ENCODE measurements at regions not wholly inside any gene's neighbourhood (a gene's known extent, or its start where the extent isn't known, plus 50 kb on each side); places are given as distances from the start of the nearest gene placed in this dataset.
A peak's percentile ranks its signal among the peaks of the same experiment; 100 is the strongest.
"Not testable (repeated sequence)": the region's sequence is repeated elsewhere in the genome, so short reads cannot be mapped to it uniquely, and the experiment has no call there.

GRCh38 chr16:85528528-85529387 is 84.4 kb upstream of the GSE1 start:
- no peak overlapping the region for H3K4me3 ChIP-seq (ENCODE audit: low read depth, low read length)
- no peak for DNase-seq (ENCODE audit: low read depth)
- peak; percentile 50 for TF ChIP-seq CTCF (IDR thresholded peaks at IDR 0.05; ENCODE audit: low read depth, low read length, missing control alignments)
- in situ Hi-C loops (cut with HindIII; ENCODE audit: low sequenced_read_pairs): no loop called here

- in situ Hi-C loops (cut with HindIII; ENCODE audit: low sequenced_read_pairs): no loop called here
- TF ChIP-seq CTCF (IDR thresholded peaks at IDR 0.05; ENCODE audit: low read depth, low read length, missing control alignments): no peak
- no peak overlapping the region for H3K4me3 ChIP-seq (ENCODE audit: low read depth, low read length)
- no peak for DNase-seq (ENCODE audit: low read depth)
Observed at GRCh38 chr16:85529489-85530369, 83.4 kb upstream of the GSE1 start.

GRCh38 chr16:85530370-85530739 is 82.8 kb upstream of the GSE1 start:
- in situ Hi-C loops (cut with HindIII; ENCODE audit: low sequenced_read_pairs): no loop called here

GRCh38 chr16:85531516-85531915 is 81.6 kb upstream of the GSE1 start:
- H3K4me3 ChIP-seq (ENCODE audit: low read depth, low read length): no peak overlapping the region
- no peak for TF ChIP-seq CTCF (IDR thresholded peaks at IDR 0.05; ENCODE audit: low read depth, low read length, missing control alignments)
- in situ Hi-C loops (cut with HindIII; ENCODE audit: low sequenced_read_pairs): no loop called here
- no peak for DNase-seq (ENCODE audit: low read depth)

More at GRCh38 chr16:85530370-85530739, 82.8 kb upstream of the GSE1 start:
- no peak for DNase-seq (ENCODE audit: low read depth)
- no peak overlapping the region for H3K4me3 ChIP-seq (ENCODE audit: low read depth, low read length)
- no peak for TF ChIP-seq CTCF (IDR thresholded peaks at IDR 0.05; ENCODE audit: low read depth, low read length, missing control alignments)

GRCh38 chr16:85532147-85532546 is 81.0 kb upstream of the GSE1 start:
- in situ Hi-C loops (cut with HindIII; ENCODE audit: low sequenced_read_pairs): no loop called here
- TF ChIP-seq CTCF (IDR thresholded peaks at IDR 0.05; ENCODE audit: low read depth, low read length, missing control alignments): no peak
- no peak overlapping the region for H3K4me3 ChIP-seq (ENCODE audit: low read depth, low read length)
- DNase-seq (ENCODE audit: low read depth): no peak

GRCh38 chr16:85533593-85533992 is 79.5 kb upstream of the GSE1 start:
- H3K4me3 ChIP-seq (ENCODE audit: low read depth, low read length); in situ Hi-C loops (cut with HindIII; ENCODE audit: low sequenced_read_pairs); DNase-seq (ENCODE audit: low read depth): not testable (repeated sequence)
